ENCODE measurements at regions not wholly inside any gene's neighbourhood (a gene's known extent, or its start where the extent isn't known, plus 50 kb on each side); places are given as distances from the start of the nearest gene placed in this dataset.

DNA sequence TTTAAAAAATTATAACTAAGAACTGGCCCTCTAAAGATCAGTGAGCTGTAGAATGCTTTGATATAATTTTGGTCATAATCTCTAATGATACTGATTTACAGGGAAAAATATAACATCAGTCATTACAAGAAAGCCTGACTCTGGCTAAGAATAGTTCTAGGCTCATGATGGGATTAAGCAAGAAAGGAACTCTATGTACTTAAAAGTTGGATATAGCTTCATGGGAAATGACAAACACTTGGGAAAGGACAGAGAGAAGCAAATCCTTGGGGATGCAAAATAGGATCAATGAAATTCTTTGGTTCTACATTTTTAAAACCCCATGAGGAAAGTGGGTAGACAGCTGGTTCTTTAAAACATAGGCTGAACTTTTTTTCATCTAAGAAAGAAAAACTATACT lies 472.7 kb upstream of the NR2F2 start:
- DNase-seq, result no peak

DNA sequence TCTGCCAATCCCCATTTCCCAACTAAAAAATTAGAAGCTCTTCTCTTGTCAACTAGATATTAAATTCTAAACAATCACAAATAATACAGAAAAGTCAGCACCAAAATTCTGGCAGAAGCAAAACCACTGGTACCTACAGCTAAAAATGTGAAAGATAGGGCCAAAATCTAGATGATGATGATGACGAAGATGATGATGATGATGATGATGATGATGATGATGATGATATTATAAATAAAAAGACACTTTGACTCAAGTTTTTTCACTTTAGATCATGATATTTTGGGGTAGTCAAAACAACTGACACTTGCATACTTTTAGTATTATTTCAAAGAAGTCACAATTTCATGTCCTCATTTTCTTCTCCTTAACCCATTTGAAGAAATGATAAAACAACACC lies 470.1 kb upstream of the NR2F2 start:
- DNase-seq, result no peak

DNA sequence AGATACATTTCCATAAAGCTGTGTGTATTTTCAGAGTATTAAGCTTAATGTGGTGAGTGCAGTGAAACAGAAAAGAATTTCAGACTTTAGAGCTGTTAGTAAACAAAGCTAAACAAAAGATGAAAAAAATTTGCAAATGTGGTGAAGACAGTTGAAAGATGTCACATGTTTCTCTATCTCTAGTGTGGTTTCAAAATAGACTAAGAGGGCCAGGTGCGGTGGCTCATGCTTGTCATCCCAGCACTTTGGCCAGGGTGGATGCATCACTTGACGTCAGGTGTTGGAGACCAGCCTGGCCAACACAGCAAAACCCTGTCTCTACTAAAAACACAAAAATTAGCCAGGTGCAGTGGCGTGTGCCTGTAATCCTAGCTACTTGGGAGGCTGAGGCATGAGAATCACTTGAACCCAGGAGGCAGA lies 466.0 kb upstream of the NR2F2 start:
- no peak for DNase-seq

DNA sequence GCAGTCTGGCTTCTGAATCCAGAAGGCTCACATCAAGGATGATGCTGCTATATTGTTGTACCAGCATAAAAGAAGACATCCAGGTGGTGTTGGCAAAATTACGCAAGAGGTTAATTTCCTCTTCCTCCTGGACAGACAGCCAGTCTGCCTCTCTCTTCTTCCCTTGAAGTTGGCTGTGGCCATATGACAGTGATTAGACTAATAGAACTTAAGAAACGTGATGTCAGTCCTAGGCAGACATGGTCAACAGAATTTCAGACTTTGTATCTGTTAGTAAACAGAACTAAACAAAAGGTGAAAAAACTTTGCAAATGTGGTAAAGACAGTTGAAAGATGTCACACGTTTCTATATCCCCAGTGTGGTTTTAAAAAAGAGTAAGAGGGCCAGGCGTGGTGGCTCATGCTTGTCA lies 465.2 kb upstream of the NR2F2 start:
- no peak for DNase-seq

DNA sequence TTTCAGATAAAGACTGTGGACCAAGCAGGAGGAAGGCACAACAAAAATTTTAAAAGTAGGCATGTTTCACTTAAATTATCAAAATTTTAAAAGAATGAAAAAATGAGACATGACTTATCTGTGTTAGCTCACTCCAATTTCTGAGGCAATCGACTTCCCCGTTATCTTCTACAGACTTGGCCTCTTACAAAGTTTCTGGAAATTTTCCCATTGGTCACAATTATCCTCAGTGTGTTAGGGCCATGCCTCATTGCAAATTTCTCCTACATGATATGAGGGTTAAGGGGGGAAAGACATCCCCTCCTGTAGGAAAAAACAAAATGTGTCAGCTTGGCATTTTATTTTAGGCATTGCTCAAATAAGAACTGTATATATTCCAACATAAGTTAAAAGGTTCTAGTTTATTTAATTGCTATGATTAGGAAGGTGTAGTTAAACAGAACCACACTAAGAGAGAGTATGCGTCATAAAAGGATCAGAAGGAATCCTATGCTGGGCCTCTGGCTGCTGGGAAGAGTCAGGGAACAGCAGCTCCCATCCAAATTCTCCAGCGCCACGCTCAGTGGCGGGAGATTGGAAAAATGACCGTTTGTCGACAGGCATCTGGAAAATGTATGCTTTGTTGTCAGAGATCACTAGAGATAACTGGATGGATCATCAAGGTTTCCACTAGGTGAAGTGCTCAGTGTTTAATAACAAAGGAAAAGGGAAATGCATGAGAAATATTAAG lies 463.6 kb upstream of the NR2F2 start:
- DNase-seq, result no peak

DNA sequence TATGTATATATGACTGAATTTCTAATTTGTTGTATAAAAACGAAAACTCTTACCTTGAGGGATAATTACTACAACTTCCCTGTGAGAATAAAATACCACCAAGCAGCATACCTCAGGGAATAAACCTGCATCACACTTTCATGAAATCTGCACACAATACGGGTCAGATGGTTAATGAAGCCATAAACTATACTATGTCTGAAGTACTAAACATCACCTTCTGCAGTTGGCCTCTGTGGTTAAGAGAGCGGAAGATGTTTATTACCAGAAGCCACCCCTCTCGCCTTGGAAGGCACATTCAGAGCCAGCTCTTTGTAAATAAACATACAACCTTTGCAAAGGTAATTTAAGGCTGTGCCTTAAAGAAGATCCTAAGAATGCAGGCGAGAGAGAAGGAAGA lies 462.1 kb upstream of the NR2F2 start:
- DNase-seq, result no peak

DNA sequence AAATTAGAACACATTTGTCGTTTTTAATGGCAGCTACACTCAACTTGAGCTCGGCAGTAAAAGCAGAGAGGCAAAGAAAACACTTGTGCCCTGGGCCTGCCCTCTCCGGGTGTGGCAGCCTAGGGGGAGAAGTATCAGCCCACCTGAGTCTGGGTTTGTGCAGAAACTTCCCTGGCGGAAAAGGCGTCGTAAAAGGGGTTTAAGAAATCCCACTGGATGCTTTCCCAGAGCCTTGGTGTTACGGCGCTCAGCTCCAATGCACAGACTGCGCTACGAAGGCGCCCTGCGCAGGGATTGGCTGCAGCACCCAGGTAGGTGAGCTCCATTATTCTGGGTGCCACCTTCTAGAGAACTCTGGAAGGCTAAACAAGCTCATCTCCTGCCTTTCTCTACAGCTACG lies 461.5 kb upstream of the NR2F2 start:
- no peak for DNase-seq

DNA sequence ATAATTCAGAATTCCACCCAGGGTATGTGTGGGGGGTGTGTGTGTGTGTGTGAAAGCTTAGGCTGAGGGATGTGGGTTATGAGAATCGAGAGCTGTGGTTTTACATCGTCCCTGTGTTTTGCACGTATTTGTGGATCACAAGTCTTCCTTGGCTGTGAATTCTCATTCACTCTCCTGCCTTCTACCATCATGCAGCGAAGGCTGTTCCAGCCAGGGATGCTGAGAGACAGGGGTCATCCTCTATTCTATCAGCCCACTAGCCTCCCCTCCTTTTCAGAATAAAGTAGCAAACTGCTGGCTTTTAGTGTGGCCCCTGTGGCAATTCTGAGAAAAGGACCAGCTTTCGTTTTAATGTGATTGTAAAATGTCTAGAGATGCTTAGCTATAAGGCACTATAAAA lies 460.6 kb upstream of the NR2F2 start:
- no peak for DNase-seq

DNA sequence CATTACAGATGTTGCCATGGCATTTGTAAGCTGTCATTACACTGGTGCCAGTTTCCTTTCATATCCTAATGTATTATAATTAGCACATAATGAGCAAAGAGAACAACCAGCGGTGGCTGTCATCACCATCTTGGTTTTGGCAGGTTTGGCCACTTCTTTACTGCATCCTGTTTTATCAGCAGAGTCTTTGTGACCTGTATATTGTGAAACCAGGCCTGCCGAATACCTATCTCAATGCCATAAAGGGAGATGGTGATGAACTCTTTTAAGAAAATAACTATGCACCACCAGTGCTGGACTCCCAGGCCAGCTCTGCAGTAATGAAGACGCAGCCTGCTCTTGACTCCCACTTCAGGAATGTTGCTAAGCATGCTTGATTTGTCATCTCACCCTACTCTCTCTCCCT lies 458.1 kb upstream of the NR2F2 start:
- DNase-seq, result no peak

DNA sequence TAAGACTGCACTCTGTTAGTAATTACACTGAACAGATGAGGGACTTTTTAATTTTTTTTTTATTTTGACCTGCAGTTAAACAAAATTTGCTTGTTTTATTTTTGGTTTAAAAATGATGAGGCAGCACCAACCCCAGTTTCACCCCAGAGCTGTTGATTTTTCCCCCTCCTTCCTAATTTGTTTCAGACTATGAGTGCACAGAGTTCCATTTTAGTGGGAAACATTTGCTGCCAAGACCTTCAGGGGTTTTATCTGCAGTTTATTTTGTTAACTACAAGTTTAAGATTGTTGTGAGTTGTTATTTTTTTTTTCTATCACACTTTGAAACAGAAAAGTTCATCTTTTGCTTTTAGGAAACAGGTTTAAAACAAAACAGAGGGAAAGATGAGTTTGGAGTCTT lies 455.9 kb upstream of the NR2F2 start:
- DNase-seq, result no peak

DNA sequence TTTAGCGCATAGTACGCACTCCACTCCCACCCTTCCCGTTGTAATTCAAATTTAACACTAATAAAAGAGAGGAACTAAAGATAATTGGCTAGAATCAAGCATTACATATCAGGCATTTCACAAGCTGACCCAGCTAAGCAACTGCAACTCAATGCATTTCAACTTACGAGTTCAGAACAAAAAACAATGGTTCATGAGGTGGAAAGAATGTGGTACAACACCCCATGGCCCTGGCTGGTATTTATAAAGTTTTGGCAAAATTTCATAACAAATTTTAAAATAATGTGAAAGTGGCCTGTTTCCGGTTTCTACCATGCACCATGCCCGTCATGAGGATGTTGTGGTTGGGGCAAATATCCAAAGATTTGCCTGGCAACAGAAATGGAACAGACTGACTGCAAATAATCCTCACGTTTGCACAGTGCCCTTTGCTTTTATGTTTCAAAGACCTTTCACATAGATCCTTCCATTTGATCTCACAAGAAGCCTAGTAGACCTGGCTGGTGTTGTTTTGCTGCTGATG lies 455.3 kb upstream of the NR2F2 start:
- DNase-seq, result no peak

DNA sequence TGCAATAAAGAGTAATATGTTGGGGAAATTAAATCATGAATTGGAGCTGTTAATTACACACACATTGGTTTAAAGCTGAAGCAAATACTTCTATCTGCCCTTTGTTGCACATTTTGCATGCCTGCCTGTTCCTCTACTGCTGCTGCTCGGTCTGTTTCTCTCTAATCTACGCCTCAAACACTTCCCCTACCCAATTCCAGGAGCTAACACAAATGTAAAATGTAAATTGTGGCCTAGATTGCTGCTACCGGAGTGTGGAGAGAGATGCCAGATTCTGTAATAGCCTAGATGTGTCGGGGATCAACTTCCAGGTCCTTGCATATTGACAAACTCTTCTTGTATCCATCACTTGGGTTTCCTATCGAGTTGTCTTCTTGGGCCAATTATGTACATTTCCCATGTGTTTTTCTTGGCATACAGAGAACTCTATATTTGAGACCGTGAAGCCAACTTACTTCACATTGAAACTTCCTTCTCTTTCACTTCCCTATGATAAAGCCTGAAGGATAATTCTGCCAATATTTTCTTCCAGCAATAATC lies 450.4 kb upstream of the NR2F2 start:
- no peak for DNase-seq

DNA sequence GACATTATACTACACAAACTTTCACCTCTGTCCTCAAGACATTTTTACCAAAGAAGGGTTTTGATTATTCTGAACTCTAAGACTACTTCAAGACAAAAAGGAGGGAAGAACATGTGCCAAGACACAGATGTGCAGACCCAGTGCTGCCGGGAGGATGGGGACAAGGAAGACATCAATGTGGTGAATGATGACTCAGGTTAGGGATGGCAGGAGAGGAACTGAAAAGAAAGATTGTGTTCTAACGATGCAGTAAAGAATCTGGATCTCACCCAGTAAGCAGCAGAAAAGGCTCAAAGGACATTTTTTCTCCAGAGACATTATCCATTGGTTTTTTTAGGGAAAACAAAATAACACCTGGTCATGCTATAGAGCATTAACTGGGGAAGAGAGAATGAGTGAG lies 449.9 kb upstream of the NR2F2 start:
- DNase-seq, result no peak

DNA sequence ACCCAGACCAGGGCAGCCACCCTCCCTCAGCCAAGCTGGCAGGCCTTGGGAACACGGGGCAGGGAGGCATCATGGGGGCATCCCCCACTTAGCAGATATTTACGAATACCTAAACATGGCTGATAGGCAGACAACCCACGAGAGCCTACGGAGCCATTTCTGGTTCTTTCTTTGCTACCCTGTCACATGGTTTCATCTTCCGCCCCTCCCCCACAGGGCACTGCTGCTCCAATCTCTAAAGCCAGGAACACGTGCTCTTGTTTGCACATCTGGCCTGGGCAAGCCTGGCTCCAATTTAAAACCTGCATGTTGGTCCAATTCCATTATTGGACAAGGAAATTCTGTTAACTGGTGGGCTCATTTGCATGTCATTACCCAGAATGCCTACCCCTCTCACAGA lies 447.4 kb upstream of the NR2F2 start:
- DNase-seq, result no peak

DNA sequence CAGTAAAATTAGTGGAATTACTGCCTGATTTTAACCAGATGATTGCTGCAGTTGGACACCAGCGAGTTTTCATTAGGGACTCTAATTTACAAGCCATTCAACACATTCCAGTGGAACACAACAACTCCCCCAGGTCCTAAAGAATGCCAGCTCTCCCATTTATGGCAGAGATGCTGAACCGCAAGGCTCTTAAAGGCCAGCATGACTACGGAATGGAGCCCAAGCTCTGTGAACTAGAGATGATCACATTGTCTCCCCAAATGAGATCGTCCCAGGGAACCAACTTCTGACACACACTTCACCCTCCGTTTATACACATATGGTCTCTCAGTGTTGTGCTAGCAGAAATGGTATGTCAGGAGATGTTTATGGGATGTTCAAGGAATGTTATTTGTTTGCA lies 446.2 kb upstream of the NR2F2 start:
- DNase-seq, result no peak

DNA sequence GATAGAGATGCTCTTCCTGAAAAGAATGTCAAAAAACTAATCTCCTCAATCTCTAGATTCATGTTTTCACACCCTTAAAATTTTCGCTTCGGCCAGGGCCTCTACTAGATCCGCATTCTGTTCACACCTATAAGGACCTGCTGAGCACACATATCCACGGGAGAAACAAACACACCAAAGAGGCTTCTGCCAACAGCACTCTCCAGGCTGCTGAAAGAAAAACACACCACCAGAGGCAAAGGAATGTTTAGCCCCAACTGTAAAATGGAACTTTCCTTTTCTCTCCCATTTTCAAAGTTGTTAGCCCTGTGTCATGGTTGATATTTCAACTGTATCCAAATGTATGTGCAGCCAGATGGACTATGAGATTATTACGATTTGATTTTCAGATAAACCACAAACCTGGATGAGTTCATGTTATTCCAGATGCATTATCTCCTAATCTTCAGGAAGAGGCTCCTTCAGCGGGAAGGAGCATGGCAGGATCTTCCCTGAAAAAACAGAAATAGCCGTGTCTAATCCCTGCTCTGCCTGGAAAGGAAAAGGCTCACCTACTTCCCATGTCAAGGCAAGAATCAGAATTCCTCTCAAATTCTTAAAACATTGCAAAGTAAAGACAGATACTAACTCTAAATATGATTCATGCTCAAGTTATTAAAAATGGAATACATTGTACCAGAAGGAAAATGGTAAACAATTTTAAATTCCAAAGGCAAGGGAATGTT lies 442.7 kb upstream of the NR2F2 start:
- DNase-seq, result no peak

DNA sequence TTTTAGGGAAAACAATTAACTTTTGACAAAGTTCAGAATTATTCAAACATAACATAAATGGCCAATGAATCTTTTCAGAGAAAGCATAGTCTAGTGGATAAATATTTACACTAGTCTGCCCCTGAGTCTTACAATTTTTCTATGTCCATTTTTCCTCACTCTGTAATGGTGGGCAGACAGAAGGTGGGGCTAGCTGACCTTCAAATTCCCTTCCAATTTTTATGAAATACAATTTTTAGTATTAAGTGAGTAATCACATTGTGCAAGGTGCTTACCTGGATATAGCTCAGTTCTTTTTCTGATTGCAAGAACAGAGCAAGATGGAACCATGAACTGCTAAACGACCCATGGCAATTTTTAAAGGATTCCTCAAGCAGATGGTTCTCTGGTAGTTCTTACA lies 441.7 kb upstream of the NR2F2 start:
- no peak for DNase-seq

DNA sequence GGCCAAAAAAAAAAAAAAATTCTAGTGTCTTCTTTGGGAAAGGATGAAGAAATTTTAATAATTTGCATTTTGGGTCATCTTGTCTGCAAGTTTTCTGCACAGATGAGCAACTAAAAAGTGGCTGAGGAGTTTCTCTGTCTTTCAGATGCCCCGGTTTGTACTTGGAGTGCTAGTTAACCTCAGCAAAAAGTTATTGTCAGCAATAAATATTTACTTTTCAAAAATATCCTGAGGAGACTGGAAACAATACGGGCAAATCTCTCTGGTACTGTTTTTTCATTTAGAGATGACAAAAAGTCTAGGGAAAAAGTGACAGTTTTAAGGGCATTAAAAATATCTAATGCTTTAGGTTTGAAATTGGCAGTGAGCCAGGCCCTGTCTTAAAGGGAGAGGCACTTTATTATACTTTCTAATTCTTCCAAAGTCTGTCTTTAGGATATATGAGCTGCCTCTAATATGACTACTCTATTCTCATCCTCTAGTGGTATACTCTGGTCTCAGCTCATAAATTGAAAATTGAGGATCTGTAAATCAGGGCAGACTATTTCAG lies 436.0 kb upstream of the NR2F2 start:
- no peak for DNase-seq

DNA sequence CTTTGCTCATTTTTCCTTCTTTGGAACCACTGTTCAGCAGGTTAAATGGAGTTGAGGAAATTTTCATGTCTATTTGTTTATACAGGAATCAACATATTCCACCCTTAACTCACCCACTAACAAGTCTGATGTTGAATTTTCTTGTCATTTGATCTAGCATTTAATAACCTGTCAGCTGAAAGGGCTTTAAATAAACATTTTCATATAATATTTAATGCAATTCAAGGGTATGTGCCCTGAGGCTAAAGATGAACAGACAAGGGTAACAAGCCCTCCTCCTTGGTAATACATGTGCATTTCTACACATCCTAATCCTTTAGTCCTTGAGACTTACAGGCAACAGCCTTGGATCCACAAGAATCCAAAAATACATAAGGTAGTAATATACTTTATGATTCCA lies 435.0 kb upstream of the NR2F2 start:
- DNase-seq, result no peak

DNA sequence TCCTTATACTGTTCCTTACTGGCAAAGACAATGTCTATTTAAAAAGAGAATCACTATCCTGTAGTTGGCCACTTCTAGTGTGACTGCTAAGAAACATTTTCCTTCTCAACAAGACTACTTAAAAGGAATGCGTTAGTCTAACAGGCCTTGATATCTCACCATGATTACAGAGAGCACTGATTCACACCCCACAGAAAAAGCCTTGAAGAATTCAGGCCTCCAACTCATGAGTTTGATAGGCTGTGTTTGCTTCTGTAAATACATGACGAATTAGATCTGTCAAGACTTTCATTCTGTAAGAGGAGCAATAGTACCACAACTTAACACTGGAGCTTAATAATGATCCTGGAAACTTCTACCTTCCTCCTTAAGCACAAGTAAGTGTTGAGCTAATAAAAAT lies 432.8 kb upstream of the NR2F2 start:
- DNase-seq, result no peak

DNA sequence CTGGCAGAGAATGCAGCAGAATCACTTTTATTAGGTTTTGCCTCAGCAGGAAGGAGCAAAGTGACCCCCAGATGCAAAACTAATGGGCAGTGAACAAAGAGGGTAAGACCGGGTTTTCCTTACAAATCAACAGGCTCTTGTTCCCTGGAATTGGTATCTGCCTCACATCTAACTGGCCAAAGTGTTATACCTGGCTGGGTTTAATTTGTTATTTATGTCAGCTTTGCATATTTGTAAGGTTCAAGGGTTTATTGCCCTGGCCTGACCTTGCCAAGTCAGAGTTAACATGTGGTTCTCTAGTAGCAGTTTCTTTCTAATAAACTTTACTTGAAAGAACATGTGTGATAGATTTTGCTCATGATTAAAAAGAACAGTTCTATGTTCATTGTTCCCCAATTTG lies 431.7 kb upstream of the NR2F2 start:
- no peak for DNase-seq

DNA sequence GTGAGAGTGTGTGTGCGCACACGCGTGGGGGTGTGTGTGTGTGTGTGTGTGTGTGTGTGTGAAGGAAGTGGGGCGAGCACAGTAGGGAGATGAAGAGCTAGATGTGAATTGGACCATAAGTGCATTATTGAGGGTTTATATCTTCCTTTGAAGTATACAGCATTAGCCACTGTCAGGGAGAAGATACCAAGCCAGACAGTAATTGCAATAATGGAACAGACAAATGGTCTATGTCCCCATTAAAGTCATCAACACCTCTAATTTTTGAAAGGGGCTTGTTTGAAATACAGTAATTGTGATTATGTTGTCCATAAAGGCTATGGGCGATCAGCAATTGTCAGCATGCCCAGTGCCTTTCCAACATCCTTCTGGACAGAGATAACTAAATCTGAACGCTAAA lies 429.2 kb upstream of the NR2F2 start:
- DNase-seq, result no peak

DNA sequence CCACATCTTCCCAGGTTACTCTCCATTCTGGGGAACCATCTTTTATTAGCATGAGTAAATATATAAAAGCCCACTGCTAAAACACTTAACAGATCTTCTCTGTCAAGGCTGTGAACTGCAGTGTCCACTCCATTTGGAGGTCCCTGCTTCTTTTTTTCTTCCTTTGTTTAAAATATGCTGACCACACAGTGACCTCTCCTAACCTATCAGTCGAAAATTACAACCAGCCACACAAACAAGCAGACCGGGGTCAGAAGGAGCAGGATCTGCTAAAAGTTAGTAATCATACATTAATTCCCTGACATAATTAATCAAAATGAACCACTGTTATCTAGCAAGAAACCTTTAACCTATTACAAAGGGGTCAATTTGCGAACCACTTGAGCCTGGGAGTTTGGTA lies 427.9 kb upstream of the NR2F2 start:
- no peak for DNase-seq

DNA sequence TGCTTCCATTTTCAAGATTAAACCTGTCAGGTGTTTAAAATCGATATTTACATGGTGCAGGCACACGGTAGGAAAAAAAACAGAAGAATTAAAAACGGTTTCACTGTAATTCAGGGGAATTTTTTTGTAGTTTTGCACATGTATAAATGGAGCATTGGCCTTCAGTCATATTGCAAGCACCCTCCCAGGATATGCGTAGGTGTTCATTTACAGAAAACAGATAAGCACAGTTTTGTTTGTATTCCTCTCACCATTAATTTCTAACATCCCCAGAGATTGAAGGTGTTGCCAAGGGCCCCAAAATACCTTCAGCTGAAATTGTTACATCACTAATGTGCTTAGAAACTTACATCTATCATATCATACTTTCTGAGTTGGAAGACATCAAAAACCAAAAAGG lies 427.1 kb upstream of the NR2F2 start:
- DNase-seq, result no peak

Data from stimulated activated CD4-positive, alpha-beta T cell treated with anti-CD3 and anti-CD28 coated beads, Interleukin-4, amount 100 ng/mL, for 1 hour (primary cell).